HG03565 (cell line): ENCODE measurements at regions not wholly inside any gene's neighbourhood (a gene's known extent, or its start where the extent isn't known, plus 50 kb on each side); places are given as distances from the start of the nearest gene placed in this dataset.
A peak's percentile ranks its signal among the peaks of the same experiment; 100 is the strongest.
"Not testable (repeated sequence)": the region's sequence is repeated elsewhere in the genome, so short reads cannot be mapped to it uniquely, and the experiment has no call there.

ENCODE experiments used
- ATAC-seq: cut with Tn5 transposase; IDR thresholded peaks from one replicate; pipeline ENCODE4 v1.9.1; 2021; ENCODE audit warnings: mild to moderate bottlenecking, moderate library complexity; ENCODE audit not compliant: unreplicated experiment

GRCh38 chr2:221777119-221777518 is 205.0 kb upstream of the EPHA4 start:
- ATAC-seq: no peak

DNA sequence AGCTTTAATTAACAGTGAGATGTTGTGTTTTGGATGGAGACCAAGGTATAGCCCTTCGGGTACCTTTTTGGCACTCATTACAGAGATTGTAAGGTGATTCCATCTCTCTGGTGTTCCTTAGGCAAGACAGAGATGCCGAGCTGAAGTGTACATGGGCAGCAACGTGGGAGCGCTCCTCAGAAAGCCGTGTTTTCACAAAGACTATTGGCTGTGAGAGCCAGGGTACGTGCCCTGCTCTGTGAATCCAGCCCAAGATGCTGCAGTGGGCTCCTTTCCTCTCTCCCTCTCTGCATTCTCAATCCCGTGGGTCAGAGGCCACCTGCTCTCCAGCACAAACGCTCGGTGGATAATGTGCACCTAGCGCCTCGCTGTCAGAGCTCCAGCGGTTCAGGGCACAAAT is 203.0 kb upstream of the EPHA4 start:
- no peak for ATAC-seq

DNA sequence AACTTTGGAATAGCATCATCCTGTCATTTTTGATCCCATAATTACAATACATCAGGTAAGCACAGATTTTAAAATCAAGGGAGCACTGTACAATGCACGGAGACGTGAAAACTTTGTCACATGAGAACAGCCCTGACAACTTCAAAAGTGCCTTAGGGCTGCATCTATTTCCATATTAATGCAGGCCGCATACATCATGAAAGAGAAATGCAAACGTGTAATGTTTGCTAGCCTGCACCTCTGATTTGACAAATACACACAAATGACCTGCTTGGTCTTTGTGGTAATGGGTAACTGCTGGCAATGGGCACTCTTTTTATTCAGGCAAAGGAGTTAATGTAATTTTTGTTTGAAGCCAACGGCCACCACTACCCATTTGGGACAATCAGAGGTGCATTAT is 202.0 kb upstream of the EPHA4 start:
- no peak for ATAC-seq

GRCh38 chr2:221771297-221771696 is 199.2 kb upstream of the EPHA4 start:
- ATAC-seq: no peak

DNA sequence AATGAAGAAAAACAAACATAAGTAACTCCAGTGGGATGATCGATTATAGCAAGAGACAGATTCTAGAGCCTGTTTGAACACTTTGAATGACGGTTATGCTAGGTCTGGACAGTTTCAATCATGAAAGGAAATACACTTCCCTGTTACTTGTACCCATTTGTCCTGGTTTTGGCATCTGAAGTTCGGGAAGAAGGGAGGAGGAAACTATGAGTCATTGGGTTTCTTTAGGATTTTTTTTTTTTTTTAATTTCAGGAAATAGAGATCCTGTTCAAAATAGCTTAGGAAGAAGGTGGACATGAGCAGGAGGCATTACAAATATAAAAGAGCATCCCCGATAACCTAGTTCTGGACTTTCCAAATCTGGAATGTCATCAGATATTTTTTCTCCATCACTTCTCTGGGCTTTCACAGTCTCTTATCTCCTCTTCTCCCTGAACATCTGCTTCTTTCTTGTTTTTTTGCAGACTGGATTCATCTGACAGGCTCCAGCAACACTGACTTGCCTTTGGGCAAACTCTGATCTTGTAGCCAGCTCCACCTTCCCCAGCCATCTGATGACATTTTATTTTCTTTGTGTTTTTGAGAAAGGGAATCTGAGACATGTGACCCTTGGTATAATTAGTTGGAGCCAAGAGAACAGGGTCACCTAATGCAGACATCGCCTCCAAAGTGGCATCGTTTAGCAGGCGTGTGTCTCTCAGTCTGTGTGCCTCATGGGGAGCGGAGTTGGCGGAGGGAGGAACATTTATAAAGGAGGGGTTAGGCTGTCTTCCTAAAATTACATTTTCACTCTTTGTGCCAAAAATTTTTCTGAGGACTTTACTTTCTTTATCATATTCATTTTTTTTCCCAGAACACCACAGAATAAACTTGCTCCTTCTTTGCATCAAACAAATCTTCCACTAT is 195.3 kb upstream of the EPHA4 start:
- ATAC-seq: no peak

- ATAC-seq: no peak
These were observed 190.4 kb upstream of the EPHA4 start for GRCh38 chr2:221762496-221762895.

DNA sequence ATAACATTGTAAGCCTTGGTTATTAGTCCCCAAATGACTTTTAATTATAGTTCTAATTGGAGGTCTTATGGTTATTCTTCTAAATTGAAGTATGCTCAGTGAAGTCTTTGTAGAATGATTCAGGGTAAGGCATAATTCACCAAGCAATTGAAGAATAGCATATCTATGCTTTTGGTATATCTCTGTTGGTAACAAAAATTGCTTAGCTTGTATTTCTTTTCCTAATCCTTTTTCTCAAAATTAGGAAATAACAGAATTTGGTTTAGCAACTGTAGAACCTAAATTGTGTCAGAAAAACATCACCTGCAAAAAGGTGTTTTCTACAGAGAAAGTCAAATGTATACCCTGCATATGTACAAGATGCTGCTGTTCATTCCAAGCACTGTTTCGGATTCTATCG is 189.2 kb upstream of the EPHA4 start:
- no peak for ATAC-seq

- ATAC-seq: no peak
These were observed 186.0 kb upstream of the EPHA4 start for GRCh38 chr2:221758076-221758475.

DNA sequence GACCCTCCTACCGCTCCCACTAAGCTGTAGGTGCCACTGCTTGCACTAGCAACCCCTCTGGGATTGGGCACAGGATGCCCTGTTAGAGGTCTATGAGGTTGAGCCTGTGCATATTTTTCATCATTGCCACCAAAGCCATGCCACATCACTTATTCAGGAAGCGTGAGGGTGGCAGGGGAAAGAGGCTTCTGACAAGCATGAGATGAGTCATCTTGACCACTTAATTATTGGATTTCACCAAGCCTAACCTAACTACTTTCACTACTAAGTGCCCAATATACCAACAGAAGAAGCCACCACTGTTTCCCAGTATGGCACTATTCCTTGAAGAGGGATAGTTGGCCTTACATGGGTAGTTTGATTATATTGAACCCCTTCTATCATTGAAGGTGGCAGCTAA is 181.3 kb upstream of the EPHA4 start:
- ATAC-seq: no peak

GRCh38 chr2:221752781-221753180 is 180.7 kb upstream of the EPHA4 start:
- ATAC-seq: no peak

DNA sequence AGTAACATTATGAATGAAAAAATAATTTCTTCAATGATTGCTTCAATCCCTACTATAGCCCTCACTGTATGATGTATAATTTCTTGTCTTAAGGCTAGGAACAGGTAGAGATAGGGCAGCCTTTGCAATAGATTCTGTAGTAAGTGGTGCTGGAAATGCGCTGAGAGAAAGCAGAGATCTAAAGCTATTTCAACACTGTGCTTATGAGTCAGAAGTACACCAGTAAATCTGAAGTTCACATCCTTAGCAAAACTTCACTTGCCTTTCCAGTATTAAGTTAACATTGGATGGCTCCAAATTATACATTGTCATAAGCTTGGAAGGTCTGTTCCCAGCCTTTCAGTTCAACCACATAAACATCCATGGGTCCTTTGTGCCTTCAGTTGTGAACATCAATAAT is 178.2 kb upstream of the EPHA4 start:
- no peak for ATAC-seq

GRCh38 chr2:221747289-221747972 is 175.3 kb upstream of the EPHA4 start:
- peak; percentile 75 for ATAC-seq

DNA sequence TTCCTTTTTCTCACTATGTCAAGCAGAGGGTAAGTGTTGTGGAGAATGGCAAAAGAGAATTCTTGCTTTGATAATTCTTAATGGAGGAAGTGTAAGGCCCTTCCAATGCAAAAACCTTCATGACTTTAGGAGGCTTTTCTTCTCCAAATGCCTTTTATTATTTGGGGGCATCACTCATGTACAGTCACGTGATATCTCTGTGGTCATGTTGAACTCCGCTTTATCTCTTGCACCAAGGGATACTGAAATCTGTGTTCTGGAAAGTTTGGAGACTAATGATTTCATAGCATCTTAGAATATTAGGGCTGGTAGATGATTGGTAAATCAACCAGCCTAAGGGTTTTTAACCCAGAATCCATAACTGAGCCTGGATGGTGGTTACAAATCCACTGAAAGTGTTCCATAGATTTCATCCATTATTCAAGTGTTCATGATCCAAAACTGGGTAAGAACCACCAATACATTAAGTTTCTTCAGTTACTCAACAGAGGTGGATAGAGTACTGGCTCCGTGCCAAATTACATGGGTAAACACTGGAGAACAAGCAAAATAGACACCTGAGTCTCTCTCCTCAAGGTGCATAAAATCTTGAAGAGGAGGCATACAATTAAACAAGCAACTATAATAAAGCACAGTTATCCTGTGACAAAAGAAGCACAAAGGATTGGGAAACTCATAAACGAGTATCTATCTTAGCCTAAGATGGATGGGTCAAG is 169.6 kb upstream of the EPHA4 start:
- ATAC-seq: no peak

GRCh38 chr2:221731432-221732145 is 159.5 kb upstream of the EPHA4 start:
- peak; percentile 44 for ATAC-seq

DNA sequence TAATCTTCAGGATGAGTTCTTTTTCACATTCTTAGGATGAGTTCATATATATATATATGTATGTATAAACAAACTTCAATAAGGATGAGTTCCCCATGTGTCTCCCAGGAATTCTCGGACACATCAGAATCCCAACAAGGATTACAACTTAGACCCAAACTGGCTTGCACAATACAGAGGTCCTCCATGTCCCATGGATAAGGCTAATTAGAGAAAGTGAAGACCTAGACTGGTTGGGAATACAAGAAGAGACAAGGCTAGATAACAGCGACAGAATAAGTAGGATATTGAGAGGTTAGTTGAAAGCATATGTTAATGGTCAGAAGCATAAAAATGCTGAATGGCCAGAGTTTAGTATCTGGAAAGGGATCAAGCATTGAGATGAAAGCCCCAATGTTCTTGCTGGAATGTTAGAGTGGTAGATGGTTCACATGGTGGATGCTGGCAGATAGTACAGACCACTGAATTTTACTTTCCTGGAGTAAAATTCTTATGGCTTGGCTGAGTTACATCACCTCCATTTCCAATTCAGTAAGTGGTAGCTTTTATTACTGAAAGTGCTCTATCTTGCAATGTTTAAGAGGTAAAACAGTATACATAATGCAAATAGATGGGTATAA is 154.9 kb upstream of the EPHA4 start:
- no peak for ATAC-seq

DNA sequence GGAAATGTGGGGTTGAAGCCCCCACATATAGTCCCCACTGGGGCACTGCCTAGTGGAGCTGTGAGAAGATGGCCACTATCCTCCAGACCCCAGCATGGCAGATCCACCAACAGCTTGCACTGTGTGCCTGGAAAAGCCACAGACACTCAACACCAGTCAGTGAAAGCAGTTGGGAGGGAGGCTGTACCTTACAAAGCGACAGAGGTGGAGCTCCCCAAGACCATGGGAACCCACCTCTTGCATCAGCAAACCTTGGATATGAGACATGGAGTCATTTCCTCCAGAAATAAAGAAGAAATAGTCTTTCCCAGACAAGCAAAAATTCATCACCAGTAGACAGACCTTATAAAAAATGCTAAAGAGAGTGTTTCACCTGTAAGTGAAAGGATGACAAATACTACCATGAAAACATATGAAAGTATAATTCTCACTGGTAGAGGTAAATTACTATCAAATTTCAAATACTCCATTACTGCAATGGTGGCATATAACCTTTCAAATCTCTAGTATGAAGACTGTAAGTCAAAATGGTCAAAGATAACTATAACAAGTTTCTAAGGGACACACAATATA is 152.6 kb upstream of the EPHA4 start:
- no peak for ATAC-seq

- ATAC-seq: not testable (repeated sequence)
These were observed 152.0 kb upstream of the EPHA4 start for GRCh38 chr2:221724117-221724516.

GRCh38 chr2:221716426-221717303 is 144.6 kb upstream of the EPHA4 start:
- no peak for ATAC-seq

DNA sequence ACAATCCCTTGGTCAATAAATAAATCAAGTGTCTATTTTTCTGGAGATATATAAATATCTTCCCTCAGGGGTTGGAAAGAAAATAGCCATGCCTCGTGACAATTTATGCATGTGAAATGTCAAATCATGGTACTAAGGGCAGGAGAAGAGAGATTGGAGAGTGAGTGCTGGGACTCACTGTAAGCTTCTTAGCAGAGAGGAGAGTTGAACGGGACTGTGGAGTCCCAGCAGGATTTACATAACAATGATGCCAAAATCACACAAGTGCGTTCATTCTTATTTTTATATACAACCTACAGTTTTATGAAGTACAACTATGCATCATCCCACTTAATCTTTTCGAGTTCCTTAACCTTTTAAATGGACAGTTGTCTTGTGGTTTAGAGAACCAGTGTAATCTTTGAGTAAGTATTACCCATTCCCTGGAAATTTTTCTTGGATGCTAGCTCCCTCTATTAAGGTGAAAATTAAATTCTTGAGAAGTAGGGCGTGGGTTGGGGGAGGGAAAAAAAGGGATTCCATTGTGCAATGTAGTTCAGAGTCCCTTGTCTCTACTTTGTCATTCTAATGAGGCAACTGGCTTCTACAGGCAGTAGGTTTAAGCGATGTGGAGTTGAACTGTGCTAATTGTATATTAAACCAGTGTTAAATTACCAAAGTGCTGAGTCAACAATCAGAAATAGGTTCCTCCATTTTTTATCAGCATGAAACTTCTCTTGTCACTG is 143.6 kb upstream of the EPHA4 start:
- ATAC-seq: no peak
